HepG2 (cell line): ENCODE measurements at regions not wholly inside any gene's neighbourhood (a gene's known extent, or its start where the extent isn't known, plus 50 kb on each side); places are given as distances from the start of the nearest gene placed in this dataset.

Experiments
- GATAD2A ChIP-seq: IDR thresholded peaks from 2 replicates; pipeline ENCODE4 v1.6.1; 2016
- PAXIP1 ChIP-seq: sonication (generic); formaldehyde crosslinking; conservative IDR thresholded peaks from 2 replicates; pipeline ENCODE4 v1.4.0; 2020; ENCODE audit warnings: mild to moderate bottlenecking, missing genetic modification reagents, moderate library complexity
- SAP130 ChIP-seq: IDR thresholded peaks from 2 replicates; pipeline ENCODE4 v1.6.1; 2016; ENCODE audit warnings: low read depth
- TEAD3 ChIP-seq: optimal IDR thresholded peaks from 2 replicates; pipeline ENCODE3; 2016; ENCODE audit warnings: borderline replicate concordance
- ZBTB33 ChIP-seq: sonication (generic); formaldehyde crosslinking; IDR thresholded peaks from 2 replicates; pipeline ENCODE4 v1.4.0; 2020; ENCODE audit warnings: missing genetic modification reagents
- ZNF281 ChIP-seq: sonication (generic); formaldehyde crosslinking; IDR thresholded peaks from 2 replicates; pipeline ENCODE4 v1.4.0; 2020; ENCODE audit warnings: missing genetic modification reagents, borderline replicate concordance
- ZNF337 ChIP-seq: sonication (generic); formaldehyde crosslinking; IDR thresholded peaks from 2 replicates; pipeline ENCODE4 v1.5.1; 2020; ENCODE audit warnings: missing genetic modification reagents, low read depth, mild to moderate bottlenecking, borderline replicate concordance
- ZNF484 ChIP-seq: sonication (generic); formaldehyde crosslinking; IDR thresholded peaks from 2 replicates; pipeline ENCODE4 v1.5.1; 2020; ENCODE audit warnings: mild to moderate bottlenecking, low read depth, missing genetic modification reagents, borderline replicate concordance

- 0 out of 2 replicates have a peak, but pooled peaks have one; percentile 10 for TF ChIP-seq ZNF281
- no peak for TF ChIP-seq ZNF484 (CRISPR knock-in tag)
- peak; percentile 95 for TF ChIP-seq TEAD3 (CRISPR knock-in tag)
- TF ChIP-seq PAXIP1 = 0 out of 2 replicates have a peak, but pooled peaks have one; percentile 24
- TF ChIP-seq ZBTB33 (CRISPR knock-in tag) = 0 out of 2 replicates have a peak, but pooled peaks have one; percentile 24
- TF ChIP-seq ZNF337 (CRISPR knock-in tag) = no peak
- 0 out of 2 replicates have a peak, but pooled peaks have one; percentile 10 for TF ChIP-seq GATAD2A (CRISPR knock-in tag)
- 0 out of 2 replicates have a peak, but pooled peaks have one; percentile 24 for TF ChIP-seq SAP130 (CRISPR knock-in tag)
- TF ChIP-seq, all 625 proteins: peak for 8
Measured at GRCh38 chr15:62850791-62851291, 191.7 kb upstream of the TPM1 start (continued).
